HEK293 (cell line): ENCODE measurements at regions not wholly inside any gene's neighbourhood (a gene's known extent, or its start where the extent isn't known, plus 50 kb on each side); places are given as distances from the start of the nearest gene placed in this dataset.

Source experiments
- BCL11A ChIP-seq: fragments of 450-650 bp; formaldehyde crosslinking; IDR thresholded peaks from 2 replicates; pipeline ENCODE4 v1.5.1; 2016; ENCODE audit warnings: low read depth, missing biosample characterization, missing genetic modification characterization
- IKZF3 ChIP-seq: fragments of 450-650 bp; IDR thresholded peaks from 2 replicates; pipeline ENCODE4 v1.5.0; 2018; ENCODE audit warnings: missing biosample characterization, mild to moderate bottlenecking, missing genetic modification characterization, moderate library complexity
- SETDB1 ChIP-seq: IDR thresholded peaks from one replicate; pipeline ENCODE4 v1.6.1; 2017; ENCODE audit warnings: mild to moderate bottlenecking, low read length, moderate library complexity, mixed read lengths; ENCODE audit not compliant: insufficient read length
- ZBTB17 ChIP-seq: fragments of 450-650 bp; formaldehyde crosslinking; IDR thresholded peaks from 2 replicates; pipeline ENCODE4 v1.5.1; 2016; ENCODE audit warnings: missing biosample characterization, missing genetic modification characterization
- ZNF354C ChIP-seq: fragments of 450-650 bp; formaldehyde crosslinking; IDR thresholded peaks from 2 replicates; pipeline ENCODE4 v1.5.1; 2016; ENCODE audit warnings: missing biosample characterization, missing genetic modification characterization, low read depth, borderline replicate concordance
- ZNF423 ChIP-seq: fragments of 450-650 bp; formaldehyde crosslinking; IDR thresholded peaks from 2 replicates; pipeline ENCODE4 v1.5.1; 2016; ENCODE audit warnings: missing biosample characterization, missing genetic modification characterization
- ZNF660 ChIP-seq: fragments of 450-650 bp; IDR thresholded peaks from 2 replicates; pipeline ENCODE4 v1.5.1; 2018; ENCODE audit warnings: missing biosample characterization, mild to moderate bottlenecking, missing genetic modification characterization
- TF ChIP-seq, protein P1 (sequence below): fragments of 450-650 bp; formaldehyde crosslinking; IDR thresholded peaks from 2 replicates; pipeline ENCODE4 v1.5.1; 2016; ENCODE audit warnings: missing biosample characterization, missing genetic modification characterization
- TF ChIP-seq, protein P2 (sequence below): fragments of 450-650 bp; formaldehyde crosslinking; IDR thresholded peaks from 2 replicates; pipeline ENCODE4 v1.5.1; 2016; ENCODE audit warnings: missing biosample characterization, missing genetic modification characterization
- TF ChIP-seq, protein P3 (sequence below): fragments of 450-650 bp; formaldehyde crosslinking; IDR thresholded peaks from 2 replicates; pipeline ENCODE4 v1.5.1; 2016; ENCODE audit warnings: missing biosample characterization, missing genetic modification characterization

DNA sequence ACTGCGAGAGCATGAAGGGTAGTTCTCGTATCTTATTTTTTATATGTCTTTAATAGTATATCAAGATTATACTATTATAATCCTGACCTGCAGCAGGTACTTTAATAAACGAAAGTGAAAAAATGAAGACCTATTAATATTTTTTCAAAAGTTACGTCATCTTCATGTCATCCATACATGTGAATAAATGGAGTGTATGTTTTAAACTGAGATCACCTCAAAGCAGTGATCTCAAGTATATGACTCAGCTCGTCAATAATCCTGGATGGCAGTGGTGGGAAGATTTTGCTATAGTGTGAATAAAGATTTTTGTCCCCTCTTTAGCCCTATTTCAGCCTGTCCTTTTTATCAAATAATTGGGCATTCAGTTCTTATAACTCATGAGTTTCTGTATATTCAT lies 166.3 kb upstream of the FBXO11 start:
- TF ChIP-seq IKZF3 (no peak), SETDB1 (no peak), ZNF354C (tag by site-specific recombination) (no peak), ZNF423 (tag by site-specific recombination) (no peak), ZBTB17 (tag by site-specific recombination) (no peak), BCL11A (no peak), ZNF660 (tag by site-specific recombination) (no peak)
- TF ChIP-seq, protein P1, sequence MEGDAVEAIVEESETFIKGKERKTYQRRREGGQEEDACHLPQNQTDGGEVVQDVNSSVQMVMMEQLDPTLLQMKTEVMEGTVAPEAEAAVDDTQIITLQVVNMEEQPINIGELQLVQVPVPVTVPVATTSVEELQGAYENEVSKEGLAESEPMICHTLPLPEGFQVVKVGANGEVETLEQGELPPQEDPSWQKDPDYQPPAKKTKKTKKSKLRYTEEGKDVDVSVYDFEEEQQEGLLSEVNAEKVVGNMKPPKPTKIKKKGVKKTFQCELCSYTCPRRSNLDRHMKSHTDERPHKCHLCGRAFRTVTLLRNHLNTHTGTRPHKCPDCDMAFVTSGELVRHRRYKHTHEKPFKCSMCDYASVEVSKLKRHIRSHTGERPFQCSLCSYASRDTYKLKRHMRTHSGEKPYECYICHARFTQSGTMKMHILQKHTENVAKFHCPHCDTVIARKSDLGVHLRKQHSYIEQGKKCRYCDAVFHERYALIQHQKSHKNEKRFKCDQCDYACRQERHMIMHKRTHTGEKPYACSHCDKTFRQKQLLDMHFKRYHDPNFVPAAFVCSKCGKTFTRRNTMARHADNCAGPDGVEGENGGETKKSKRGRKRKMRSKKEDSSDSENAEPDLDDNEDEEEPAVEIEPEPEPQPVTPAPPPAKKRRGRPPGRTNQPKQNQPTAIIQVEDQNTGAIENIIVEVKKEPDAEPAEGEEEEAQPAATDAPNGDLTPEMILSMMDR (tag by site-specific recombination) = no peak
- TF ChIP-seq, protein P2, sequence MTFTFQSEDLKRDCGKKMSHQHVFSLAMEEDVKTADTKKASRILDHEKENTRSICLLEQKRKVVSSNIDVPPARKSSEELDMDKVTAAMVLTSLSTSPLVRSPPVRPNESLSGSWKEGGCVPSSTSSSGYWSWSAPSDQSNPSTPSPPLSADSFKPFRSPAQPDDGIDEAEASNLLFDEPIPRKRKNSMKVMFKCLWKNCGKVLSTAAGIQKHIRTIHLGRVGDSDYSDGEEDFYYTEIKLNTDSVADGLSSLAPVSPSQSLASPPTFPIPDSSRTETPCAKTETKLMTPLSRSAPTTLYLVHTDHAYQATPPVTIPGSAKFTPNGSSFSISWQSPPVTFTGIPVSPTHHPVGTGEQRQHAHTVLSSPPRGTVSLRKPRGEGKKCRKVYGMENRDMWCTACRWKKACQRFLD = no peak
- TF ChIP-seq, protein P3, sequence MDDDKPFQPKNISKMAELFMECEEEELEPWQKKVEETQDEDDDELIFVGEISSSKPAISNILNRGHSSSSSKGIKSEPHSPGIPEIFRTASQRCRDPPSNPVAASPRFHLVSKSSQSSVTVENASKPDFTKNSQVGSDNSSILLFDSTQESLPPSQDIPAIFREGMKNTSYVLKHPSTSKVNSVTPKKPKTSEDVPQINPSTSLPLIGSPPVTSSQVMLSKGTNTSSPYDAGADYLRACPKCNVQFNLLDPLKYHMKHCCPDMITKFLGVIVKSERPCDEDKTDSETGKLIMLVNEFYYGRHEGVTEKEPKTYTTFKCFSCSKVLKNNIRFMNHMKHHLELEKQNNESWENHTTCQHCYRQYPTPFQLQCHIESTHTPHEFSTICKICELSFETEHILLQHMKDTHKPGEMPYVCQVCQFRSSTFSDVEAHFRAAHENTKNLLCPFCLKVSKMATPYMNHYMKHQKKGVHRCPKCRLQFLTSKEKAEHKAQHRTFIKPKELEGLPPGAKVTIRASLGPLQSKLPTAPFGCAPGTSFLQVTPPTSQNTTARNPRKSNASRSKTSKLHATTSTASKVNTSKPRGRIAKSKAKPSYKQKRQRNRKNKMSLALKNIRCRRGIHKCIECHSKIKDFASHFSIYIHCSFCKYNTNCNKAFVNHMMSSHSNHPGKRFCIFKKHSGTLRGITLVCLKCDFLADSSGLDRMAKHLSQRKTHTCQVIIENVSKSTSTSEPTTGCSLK (tag by site-specific recombination) = no peak
